GM18867 (cell line): ENCODE measurements at regions not wholly inside any gene's neighbourhood (a gene's known extent, or its start where the extent isn't known, plus 50 kb on each side); places are given as distances from the start of the nearest gene placed in this dataset.

Source experiments
- ATAC-seq: cut with Tn5 transposase; IDR thresholded peaks from one replicate; pipeline ENCODE4 v1.9.1; 2021; ENCODE audit warnings: mild to moderate bottlenecking, moderate library complexity; ENCODE audit not compliant: unreplicated experiment

- ATAC-seq: no peak
Observed at GRCh38 chr3:170734043-170734734, 135.8 kb downstream of the RPL22L1 start.

GRCh38 chr3:170732660-170733245 lies 137.2 kb downstream of the RPL22L1 start:
- ATAC-seq: no peak

- ATAC-seq: no peak
Observed at GRCh38 chr3:170731281-170731680, 138.7 kb downstream of the RPL22L1 start.

- no peak for ATAC-seq
Observed at GRCh38 chr3:170730071-170730812, 139.8 kb downstream of the RPL22L1 start.

- no peak for ATAC-seq
Observed at GRCh38 chr3:170728181-170728580, 141.8 kb downstream of the RPL22L1 start.

- ATAC-seq: no peak
Observed at GRCh38 chr3:170727754-170728153, 141.9 kb upstream of the SLC7A14 start.

GRCh38 chr3:170726976-170727661 lies 141.2 kb upstream of the SLC7A14 start:
- no peak for ATAC-seq

GRCh38 chr3:170725285-170725731 lies 139.4 kb upstream of the SLC7A14 start:
- no peak for ATAC-seq

- ATAC-seq: no peak
Observed at GRCh38 chr3:170724599-170725280, 138.9 kb upstream of the SLC7A14 start.

- ATAC-seq: no peak
Observed at GRCh38 chr3:170723241-170723640, 137.4 kb upstream of the SLC7A14 start.

- ATAC-seq: no peak
Observed at GRCh38 chr3:170721563-170721962, 135.7 kb upstream of the SLC7A14 start.

GRCh38 chr3:170719300-170719699 lies 133.4 kb upstream of the SLC7A14 start:
- ATAC-seq: no peak

GRCh38 chr3:170718848-170719247 lies 133.0 kb upstream of the SLC7A14 start:
- no peak for ATAC-seq

GRCh38 chr3:170717410-170718402 lies 131.8 kb upstream of the SLC7A14 start:
- ATAC-seq: no peak

GRCh38 chr3:170716172-170716805 lies 130.4 kb upstream of the SLC7A14 start:
- ATAC-seq: no peak

- ATAC-seq: no peak
Observed at GRCh38 chr3:170714562-170715535, 129.0 kb upstream of the SLC7A14 start.

- ATAC-seq: no peak
Observed at GRCh38 chr3:170714122-170714521, 128.2 kb upstream of the SLC7A14 start.

GRCh38 chr3:170713653-170714052 lies 127.8 kb upstream of the SLC7A14 start:
- ATAC-seq: no peak
